OCI-LY1 (cell line): ENCODE measurements at regions not wholly inside any gene's neighbourhood (a gene's known extent, or its start where the extent isn't known, plus 50 kb on each side); places are given as distances from the start of the nearest gene placed in this dataset.

ENCODE experiments used
- CTCF ChIP-seq: fragments of 200-600 bp; sonication (generic), shearing (Covaris generic); IDR thresholded peaks from 2 replicates; pipeline ENCODE4 v1.5.1; 2017; ENCODE audit warnings: mild to moderate bottlenecking, antibody characterized with exemption, low read length, moderate library complexity, mixed read lengths
- EZH2 ChIP-seq: fragments of 200-600 bp; sonication (generic), shearing (Covaris generic); IDR thresholded peaks from 2 replicates; pipeline ENCODE4 v1.8.0; 2017; ENCODE audit warnings: borderline replicate concordance, mixed run types, mild to moderate bottlenecking, antibody characterized with exemption, low read length, moderate library complexity, mixed read lengths

- TF ChIP-seq CTCF (no peak), EZH2 (no peak)
Measured at GRCh38 chr4:45679411-45679810, 444.4 kb downstream of the GABRG1 start.
